HG02970 (cell line): ENCODE measurements at regions not wholly inside any gene's neighbourhood (a gene's known extent, or its start where the extent isn't known, plus 50 kb on each side); places are given as distances from the start of the nearest gene placed in this dataset.
"Not testable (repeated sequence)": the region's sequence is repeated elsewhere in the genome, so short reads cannot be mapped to it uniquely, and the experiment has no call there.

Source experiments
- ATAC-seq: cut with Tn5 transposase; IDR thresholded peaks from one replicate; pipeline ENCODE4 v1.9.1; 2021; ENCODE audit warnings: mild to moderate bottlenecking, moderate library complexity, moderate number of reproducible peaks; ENCODE audit not compliant: unreplicated experiment, low FRiP score

- no peak for ATAC-seq
These were observed 1084.1 kb downstream of the TECRL start for GRCh38 chr4:63325140-63325539.

- no peak for ATAC-seq
These were observed 1092.6 kb downstream of the TECRL start for GRCh38 chr4:63316633-63317032.

DNA sequence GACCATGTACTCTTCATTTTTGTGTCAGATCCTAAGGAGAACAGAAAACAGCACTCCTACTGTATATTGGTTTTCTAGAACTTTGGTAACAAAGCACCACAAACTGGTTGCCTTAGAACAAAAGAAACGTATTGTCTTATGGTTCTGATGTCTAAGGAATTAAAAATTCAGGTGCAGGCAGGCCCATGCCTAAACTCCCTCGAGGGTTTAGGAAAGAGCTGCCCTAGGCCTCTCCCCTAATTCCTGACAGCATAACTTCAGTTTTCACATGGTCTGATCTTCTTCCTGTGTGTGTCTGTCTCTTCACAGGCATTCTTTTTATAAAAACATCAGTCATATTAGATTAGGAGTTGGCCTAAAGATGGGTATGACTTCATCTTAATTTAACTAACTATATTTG is 1093.6 kb downstream of the TECRL start:
- ATAC-seq = no peak

- ATAC-seq = no peak
These were observed 1100.6 kb downstream of the TECRL start for GRCh38 chr4:63308697-63309096.

DNA sequence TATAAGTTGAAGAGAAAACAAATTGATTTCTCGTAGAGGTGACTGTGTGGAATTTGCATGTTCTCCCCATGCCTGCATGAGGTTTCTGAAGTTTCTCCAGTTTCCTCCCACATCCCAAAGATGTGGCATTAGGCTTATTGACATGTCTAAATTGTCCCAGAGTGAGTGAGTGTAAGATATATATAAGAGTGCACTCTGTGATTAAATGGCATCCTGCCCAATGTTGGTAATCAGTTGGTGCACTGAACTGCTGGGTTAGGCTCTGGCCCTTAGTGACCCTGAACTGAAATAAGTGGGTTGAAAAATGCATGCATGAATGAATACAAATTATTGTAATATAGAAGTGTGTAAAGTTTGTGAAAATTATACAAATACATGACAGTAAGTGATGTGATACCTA is 1106.5 kb downstream of the TECRL start:
- ATAC-seq = no peak

GRCh38 chr4:63302078-63302477 is 1107.2 kb downstream of the TECRL start:
- no peak for ATAC-seq

GRCh38 chr4:63296773-63297172 is 1112.5 kb downstream of the TECRL start:
- ATAC-seq = no peak

- no peak for ATAC-seq
These were observed 1133.8 kb downstream of the TECRL start for GRCh38 chr4:63275491-63275890.

DNA sequence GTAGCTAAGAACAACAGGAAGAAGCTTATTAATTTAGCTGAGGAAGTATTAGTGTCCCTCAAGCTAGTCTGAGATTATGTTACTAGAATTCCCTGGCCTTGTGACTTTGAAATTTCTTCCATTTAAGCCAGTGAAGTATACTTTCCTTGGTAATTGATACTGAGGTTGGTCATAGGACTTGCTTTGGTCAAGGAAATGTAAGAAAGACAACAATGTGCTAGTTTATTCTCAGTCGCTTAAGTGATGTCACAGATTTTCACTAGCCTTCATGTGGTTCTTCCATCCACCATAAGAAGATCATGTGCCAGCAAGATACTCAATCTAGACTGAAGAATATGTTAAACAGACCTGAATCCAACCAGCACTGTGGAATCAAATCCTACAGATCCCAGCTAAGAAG is 1140.1 kb downstream of the TECRL start:
- ATAC-seq = no peak

DNA sequence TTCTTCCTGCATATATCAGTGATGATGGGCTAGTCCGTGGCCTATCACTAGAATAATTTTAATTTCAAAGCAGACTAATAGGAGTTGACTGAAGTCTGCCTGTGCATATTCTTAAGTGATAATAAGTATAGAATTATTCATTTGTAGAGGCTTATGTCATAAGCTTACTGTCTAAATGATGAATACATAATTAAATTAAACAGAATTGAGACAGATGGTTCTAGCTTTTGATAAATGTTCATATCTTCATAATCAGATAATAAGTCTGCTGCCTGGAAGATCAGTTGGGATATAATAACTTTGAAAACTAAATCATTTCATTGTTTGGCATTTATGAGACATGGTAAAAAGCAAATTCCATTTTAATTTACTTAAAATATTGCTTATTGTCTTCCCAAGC is 1175.6 kb downstream of the TECRL start:
- ATAC-seq = no peak

- ATAC-seq = no peak
These were observed 1177.2 kb downstream of the TECRL start for GRCh38 chr4:63232058-63232457.

- ATAC-seq = no peak
These were observed 1183.0 kb downstream of the TECRL start for GRCh38 chr4:63226229-63226628.

- ATAC-seq = no peak
These were observed 1186.8 kb downstream of the TECRL start for GRCh38 chr4:63222466-63222865.

DNA sequence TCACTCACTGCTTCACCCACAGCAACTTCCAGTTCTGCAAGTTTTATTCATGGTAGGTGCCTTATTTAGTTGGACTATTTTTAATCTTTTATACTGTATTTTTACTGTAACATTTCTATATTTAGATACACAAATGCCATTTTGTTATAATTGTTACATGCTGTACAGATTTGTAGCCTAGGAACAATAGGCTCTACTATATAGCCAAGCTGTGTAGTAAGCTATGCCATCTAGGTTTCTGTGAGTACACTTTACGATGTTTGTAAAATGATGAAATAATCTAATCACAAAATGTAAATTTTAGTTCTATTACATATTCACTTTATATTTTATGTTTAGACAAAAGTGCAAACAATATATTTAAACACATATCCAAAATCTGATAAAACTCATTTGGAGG is 1187.8 kb downstream of the TECRL start:
- no peak for ATAC-seq

GRCh38 chr4:63218856-63219255 is 1190.4 kb downstream of the TECRL start:
- ATAC-seq = no peak

- no peak for ATAC-seq
These were observed 1195.2 kb downstream of the TECRL start for GRCh38 chr4:63214076-63214475.

DNA sequence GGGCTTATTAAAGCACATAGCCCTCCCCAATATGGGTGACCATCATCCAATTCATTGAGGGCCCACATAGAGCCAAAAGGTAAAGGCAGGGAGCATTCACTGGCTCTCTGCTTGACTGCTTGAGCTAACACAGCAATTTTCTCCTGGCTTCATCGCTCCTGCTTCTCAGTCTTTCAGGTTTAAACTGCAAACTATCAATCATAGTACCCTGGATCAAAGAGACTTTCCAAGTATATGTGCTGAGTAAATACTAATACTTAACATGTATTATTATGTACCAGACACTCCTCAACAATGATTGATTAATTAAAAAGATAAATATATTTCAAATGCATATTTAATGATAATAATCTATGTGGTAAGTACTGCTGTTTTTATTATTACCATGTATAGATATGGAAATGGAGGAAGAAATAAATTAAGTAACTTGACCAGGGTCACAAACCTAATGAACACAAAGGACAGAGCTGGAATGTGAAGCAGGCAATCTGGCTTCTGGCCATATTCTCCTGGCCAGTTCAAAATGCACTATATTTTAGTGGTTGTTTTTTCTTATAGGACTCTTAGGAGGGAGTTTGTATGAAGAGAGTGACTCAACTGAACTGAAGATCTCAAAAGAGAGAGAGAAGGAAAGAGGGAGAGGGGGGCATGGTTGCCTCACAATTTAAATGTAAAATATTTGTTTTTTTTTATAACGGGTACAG is 1197.3 kb downstream of the TECRL start:
- ATAC-seq = no peak

DNA sequence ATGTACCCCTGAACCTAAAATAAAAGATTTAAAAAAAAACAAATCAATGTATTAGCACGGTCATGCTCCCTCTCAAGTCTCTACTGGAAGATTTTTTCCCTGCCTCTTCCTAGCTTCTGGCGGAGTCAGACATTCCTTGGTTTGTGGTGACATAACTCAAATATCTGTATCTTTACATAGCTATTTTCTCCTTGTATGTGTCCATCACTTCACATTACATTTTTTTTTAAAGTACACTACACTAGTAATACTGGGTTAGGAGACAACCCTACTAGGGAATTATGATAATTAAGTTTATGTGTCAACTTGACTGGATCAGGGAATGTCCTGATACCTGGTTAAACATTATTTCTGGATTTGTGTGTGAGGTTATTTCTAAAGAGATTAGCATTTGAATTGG is 1197.9 kb downstream of the TECRL start:
- no peak for ATAC-seq

- not testable (repeated sequence) for ATAC-seq
These were observed 1216.2 kb downstream of the TECRL start for GRCh38 chr4:63193029-63193428.

- no peak for ATAC-seq
These were observed 1237.9 kb downstream of the TECRL start for GRCh38 chr4:63171341-63171740.

DNA sequence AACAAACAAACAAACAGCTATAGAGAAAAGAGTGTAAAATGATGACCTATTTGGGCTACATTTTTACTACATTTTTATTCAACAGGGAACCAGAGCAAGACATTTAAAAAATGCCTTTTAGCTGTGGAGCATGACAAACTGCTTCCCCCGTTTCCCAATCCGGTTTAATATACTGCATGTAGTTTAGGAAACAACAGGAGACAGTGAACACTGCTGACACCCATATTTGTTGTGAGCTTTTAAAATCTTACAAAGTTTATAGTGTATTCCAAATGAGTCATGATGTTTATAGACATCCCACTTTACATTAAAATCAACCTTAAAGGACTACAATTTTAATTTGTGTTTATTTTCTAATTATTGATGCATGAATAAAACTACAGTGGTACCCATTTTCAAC is 1238.3 kb downstream of the TECRL start:
- no peak for ATAC-seq

- no peak for ATAC-seq
These were observed 1239.4 kb downstream of the TECRL start for GRCh38 chr4:63169836-63170235.

DNA sequence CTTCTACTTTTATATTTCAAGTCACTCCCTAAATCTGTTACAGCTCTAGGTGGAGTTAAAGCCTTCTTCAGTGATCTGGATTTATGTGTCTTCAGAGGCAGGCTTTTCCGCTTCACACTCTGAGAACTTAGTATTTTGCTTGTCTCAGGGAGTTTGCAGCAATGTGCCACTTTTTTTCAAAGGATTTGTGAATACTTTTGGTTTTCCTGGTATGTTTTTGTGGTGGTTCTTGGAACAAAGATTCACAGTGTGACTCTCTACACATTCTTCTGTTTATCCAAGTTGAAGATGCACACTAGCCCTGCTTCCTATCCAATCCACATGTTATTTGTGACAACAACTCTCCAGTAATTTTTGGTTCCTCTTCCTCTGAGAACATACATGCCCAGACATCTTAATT is 1253.7 kb downstream of the TECRL start:
- no peak for ATAC-seq
